HEK293 (cell line): ENCODE measurements at regions not wholly inside any gene's neighbourhood (a gene's known extent, or its start where the extent isn't known, plus 50 kb on each side); places are given as distances from the start of the nearest gene placed in this dataset.

Source experiments
- MYNN ChIP-seq: fragments of 450-650 bp; formaldehyde crosslinking; IDR thresholded peaks from 2 replicates; pipeline ENCODE4 v1.5.1; 2016; ENCODE audit warnings: missing biosample characterization, missing genetic modification characterization, borderline replicate concordance
- SCRT1 ChIP-seq: fragments of 450-650 bp; formaldehyde crosslinking; IDR thresholded peaks from 2 replicates; pipeline ENCODE4 v1.5.1; 2016; ENCODE audit warnings: missing biosample characterization, missing genetic modification characterization, borderline replicate concordance
- ZEB2 ChIP-seq: fragments of 450-650 bp; formaldehyde crosslinking; IDR thresholded peaks from 2 replicates; pipeline ENCODE4 v1.5.1; 2016; ENCODE audit warnings: missing biosample characterization, missing genetic modification characterization
- ZFHX2 ChIP-seq: fragments of 450-650 bp; formaldehyde crosslinking; conservative IDR thresholded peaks from 2 replicates; pipeline ENCODE4 v1.5.1; 2016; ENCODE audit warnings: missing biosample characterization, missing genetic modification characterization
- ZFP37 ChIP-seq: fragments of 450-650 bp; formaldehyde crosslinking; IDR thresholded peaks from 2 replicates; pipeline ENCODE4 v1.5.1; 2016; ENCODE audit warnings: missing biosample characterization, missing genetic modification characterization
- ZNF112 ChIP-seq: fragments of 450-650 bp; formaldehyde crosslinking; IDR thresholded peaks from 2 replicates; pipeline ENCODE4 v1.5.0; 2017; ENCODE audit warnings: missing biosample characterization, missing genetic modification characterization
- ZNF133 ChIP-seq: fragments of 450-650 bp; formaldehyde crosslinking; IDR thresholded peaks from 2 replicates; pipeline ENCODE4 v1.5.1; 2016; ENCODE audit warnings: missing biosample characterization, missing genetic modification characterization
- ZNF324 ChIP-seq: fragments of 450-650 bp; formaldehyde crosslinking; IDR thresholded peaks from 2 replicates; pipeline ENCODE4 v1.5.1; 2016; ENCODE audit warnings: missing biosample characterization, missing genetic modification characterization
- ZNF391 ChIP-seq: fragments of 450-650 bp; formaldehyde crosslinking; IDR thresholded peaks from 2 replicates; pipeline ENCODE4 v1.5.1; 2016; ENCODE audit warnings: low read depth, missing biosample characterization, missing genetic modification characterization, borderline replicate concordance
- ZNF404 ChIP-seq: fragments of 450-650 bp; formaldehyde crosslinking; IDR thresholded peaks from 2 replicates; pipeline ENCODE4 v1.5.1; 2017; ENCODE audit warnings: missing biosample characterization, missing genetic modification characterization
- ZNF548 ChIP-seq: fragments of 450-650 bp; formaldehyde crosslinking; IDR thresholded peaks from 2 replicates; pipeline ENCODE4 v1.5.1; 2016; ENCODE audit warnings: missing biosample characterization, missing genetic modification characterization
- ZNF555 ChIP-seq: fragments of 450-650 bp; formaldehyde crosslinking; conservative IDR thresholded peaks from 2 replicates; pipeline ENCODE4 v1.5.1; 2017; ENCODE audit warnings: missing biosample characterization, mild to moderate bottlenecking, missing genetic modification characterization, inconsistent platforms
- ZNF701 ChIP-seq: fragments of 450-650 bp; formaldehyde crosslinking; IDR thresholded peaks from 2 replicates; pipeline ENCODE4 v1.5.1; 2016; ENCODE audit warnings: missing biosample characterization, missing genetic modification characterization
- ZNF707 ChIP-seq: fragments of 450-650 bp; formaldehyde crosslinking; IDR thresholded peaks from 2 replicates; pipeline ENCODE4 v1.5.1; 2016; ENCODE audit warnings: missing biosample characterization, missing genetic modification characterization
- ZNF791 ChIP-seq: fragments of 450-650 bp; formaldehyde crosslinking; IDR thresholded peaks from 2 replicates; pipeline ENCODE4 v1.5.1; 2016; ENCODE audit warnings: missing biosample characterization, missing genetic modification characterization
- ZSCAN23 ChIP-seq: fragments of 450-650 bp; formaldehyde crosslinking; IDR thresholded peaks from 2 replicates; pipeline ENCODE4 v1.5.1; 2016; ENCODE audit warnings: missing biosample characterization, missing genetic modification characterization
- ZXDB ChIP-seq: fragments of 450-650 bp; formaldehyde crosslinking; IDR thresholded peaks from 2 replicates; pipeline ENCODE4 v1.5.1; 2016; ENCODE audit warnings: missing biosample characterization, missing genetic modification characterization
- TF ChIP-seq, protein P1 (sequence below): fragments of 450-650 bp; formaldehyde crosslinking; IDR thresholded peaks from 2 replicates; pipeline ENCODE4 v1.5.1; 2016; ENCODE audit warnings: missing biosample characterization, missing genetic modification characterization
- TF ChIP-seq, protein P2 (sequence below): fragments of 450-650 bp; formaldehyde crosslinking; IDR thresholded peaks from 2 replicates; pipeline ENCODE4 v1.5.1; 2016; ENCODE audit warnings: missing biosample characterization, missing genetic modification characterization
- TF ChIP-seq, protein P3 (sequence below): fragments of 450-650 bp; formaldehyde crosslinking; IDR thresholded peaks from 2 replicates; pipeline ENCODE4 v1.5.1; 2016; ENCODE audit warnings: missing biosample characterization, missing genetic modification characterization
- TF ChIP-seq, protein P4 (sequence below): fragments of 450-650 bp; formaldehyde crosslinking; IDR thresholded peaks from 2 replicates; pipeline ENCODE4 v1.5.1; 2017; ENCODE audit warnings: missing biosample characterization, mild to moderate bottlenecking, missing genetic modification characterization, moderate library complexity
- TF ChIP-seq, protein P5 (sequence below): fragments of 450-650 bp; formaldehyde crosslinking; IDR thresholded peaks from 2 replicates; pipeline ENCODE4 v1.5.1; 2016; ENCODE audit warnings: missing biosample characterization, missing genetic modification characterization
- TF ChIP-seq, protein P6 (sequence below): fragments of 450-650 bp; formaldehyde crosslinking; IDR thresholded peaks from 2 replicates; pipeline ENCODE4 v1.5.1; 2016; ENCODE audit warnings: missing biosample characterization, missing genetic modification characterization
- TF ChIP-seq, protein P7 (sequence below): fragments of 450-650 bp; formaldehyde crosslinking; conservative IDR thresholded peaks from 2 replicates; pipeline ENCODE4 v1.5.1; 2016; ENCODE audit warnings: low read depth, missing biosample characterization, missing genetic modification characterization
- TF ChIP-seq, protein P8 (sequence below): fragments of 450-650 bp; formaldehyde crosslinking; IDR thresholded peaks from 2 replicates; pipeline ENCODE4 v1.5.1; 2017; ENCODE audit warnings: missing biosample characterization, missing genetic modification characterization

DNA sequence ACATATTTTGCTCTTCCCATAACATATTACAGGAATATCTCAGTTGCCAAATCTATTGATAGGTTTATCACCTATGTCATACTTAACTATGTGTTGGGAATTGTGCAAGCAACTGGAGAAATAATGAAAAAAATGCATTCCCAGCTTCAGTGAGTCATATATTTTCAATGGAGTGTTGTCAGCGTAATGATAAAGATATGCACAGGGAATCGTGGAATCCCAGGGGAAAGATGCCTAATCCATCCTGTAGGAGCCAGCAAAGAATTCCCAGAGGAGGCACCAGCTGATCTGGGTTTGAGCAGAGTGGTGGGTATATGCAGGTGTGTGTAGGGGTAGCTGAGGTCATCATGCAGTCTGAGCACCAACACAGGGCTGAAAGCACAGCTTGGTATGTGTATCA is 213.3 kb upstream of the DAB1 start (continued):
- TF ChIP-seq, protein P1, sequence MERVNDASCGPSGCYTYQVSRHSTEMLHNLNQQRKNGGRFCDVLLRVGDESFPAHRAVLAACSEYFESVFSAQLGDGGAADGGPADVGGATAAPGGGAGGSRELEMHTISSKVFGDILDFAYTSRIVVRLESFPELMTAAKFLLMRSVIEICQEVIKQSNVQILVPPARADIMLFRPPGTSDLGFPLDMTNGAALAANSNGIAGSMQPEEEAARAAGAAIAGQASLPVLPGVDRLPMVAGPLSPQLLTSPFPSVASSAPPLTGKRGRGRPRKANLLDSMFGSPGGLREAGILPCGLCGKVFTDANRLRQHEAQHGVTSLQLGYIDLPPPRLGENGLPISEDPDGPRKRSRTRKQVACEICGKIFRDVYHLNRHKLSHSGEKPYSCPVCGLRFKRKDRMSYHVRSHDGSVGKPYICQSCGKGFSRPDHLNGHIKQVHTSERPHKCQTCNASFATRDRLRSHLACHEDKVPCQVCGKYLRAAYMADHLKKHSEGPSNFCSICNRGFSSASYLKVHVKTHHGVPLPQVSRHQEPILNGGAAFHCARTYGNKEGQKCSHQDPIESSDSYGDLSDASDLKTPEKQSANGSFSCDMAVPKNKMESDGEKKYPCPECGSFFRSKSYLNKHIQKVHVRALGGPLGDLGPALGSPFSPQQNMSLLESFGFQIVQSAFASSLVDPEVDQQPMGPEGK (tag by site-specific recombination) = 0 out of 2 replicates have a peak, but pooled peaks have one; percentile 20
- TF ChIP-seq ZNF701 (no peak), ZNF707 (no peak), ZNF112 (tag by site-specific recombination) (no peak), ZFHX2 (no peak), ZEB2 (no peak), SCRT1 (tag by site-specific recombination) (no peak), ZNF791 (no peak), ZNF548 (tag by site-specific recombination) (no peak), ZXDB (tag by site-specific recombination) (no peak), MYNN (tag by site-specific recombination) (no peak), ZNF391 (tag by site-specific recombination) (no peak), ZNF404 (no peak), ZSCAN23 (tag by site-specific recombination) (peak; percentile 41; the same call in 1 of the 2 replicates), ZNF324 (tag by site-specific recombination) (no peak), ZNF555 (no peak), ZNF133 (tag by site-specific recombination) (no peak), ZFP37 (tag by site-specific recombination) (no peak)
- TF ChIP-seq, protein P2, sequence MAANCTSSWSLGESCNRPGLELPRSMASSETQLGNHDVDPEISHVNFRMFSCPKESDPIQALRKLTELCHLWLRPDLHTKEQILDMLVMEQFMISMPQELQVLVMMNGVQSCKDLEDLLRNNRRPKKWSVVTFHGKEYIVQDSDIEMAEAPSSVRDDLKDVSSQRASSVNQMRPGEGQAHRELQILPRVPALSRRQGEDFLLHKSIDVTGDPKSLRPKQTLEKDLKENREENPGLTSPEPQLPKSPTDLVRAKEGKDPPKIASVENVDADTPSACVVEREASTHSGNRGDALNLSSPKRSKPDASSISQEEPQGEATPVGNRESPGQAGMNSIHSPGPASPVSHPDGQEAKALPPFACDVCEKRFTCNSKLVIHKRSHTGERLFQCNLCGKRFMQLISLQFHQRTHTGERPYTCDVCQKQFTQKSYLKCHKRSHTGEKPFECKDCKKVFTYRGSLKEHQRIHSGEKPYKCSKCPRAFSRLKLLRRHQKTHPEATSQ (tag by site-specific recombination) = no peak
- TF ChIP-seq, protein P3, sequence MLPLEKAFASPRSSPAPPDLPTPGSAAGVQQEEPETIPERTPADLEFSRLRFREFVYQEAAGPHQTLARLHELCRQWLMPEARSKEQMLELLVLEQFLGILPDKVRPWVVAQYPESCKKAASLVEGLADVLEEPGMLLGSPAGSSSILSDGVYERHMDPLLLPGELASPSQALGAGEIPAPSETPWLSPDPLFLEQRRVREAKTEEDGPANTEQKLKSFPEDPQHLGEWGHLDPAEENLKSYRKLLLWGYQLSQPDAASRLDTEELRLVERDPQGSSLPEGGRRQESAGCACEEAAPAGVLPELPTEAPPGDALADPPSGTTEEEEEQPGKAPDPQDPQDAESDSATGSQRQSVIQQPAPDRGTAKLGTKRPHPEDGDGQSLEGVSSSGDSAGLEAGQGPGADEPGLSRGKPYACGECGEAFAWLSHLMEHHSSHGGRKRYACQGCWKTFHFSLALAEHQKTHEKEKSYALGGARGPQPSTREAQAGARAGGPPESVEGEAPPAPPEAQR (tag by site-specific recombination) = no peak
- TF ChIP-seq, protein P4, sequence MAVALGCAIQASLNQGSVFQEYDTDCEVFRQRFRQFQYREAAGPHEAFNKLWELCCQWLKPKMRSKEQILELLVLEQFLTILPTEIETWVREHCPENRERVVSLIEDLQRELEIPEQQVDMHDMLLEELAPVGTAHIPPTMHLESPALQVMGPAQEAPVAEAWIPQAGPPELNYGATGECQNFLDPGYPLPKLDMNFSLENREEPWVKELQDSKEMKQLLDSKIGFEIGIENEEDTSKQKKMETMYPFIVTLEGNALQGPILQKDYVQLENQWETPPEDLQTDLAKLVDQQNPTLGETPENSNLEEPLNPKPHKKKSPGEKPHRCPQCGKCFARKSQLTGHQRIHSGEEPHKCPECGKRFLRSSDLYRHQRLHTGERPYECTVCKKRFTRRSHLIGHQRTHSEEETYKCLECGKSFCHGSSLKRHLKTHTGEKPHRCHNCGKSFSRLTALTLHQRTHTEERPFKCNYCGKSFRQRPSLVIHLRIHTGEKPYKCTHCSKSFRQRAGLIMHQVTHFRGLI (tag by site-specific recombination) = no peak
- TF ChIP-seq, protein P5, sequence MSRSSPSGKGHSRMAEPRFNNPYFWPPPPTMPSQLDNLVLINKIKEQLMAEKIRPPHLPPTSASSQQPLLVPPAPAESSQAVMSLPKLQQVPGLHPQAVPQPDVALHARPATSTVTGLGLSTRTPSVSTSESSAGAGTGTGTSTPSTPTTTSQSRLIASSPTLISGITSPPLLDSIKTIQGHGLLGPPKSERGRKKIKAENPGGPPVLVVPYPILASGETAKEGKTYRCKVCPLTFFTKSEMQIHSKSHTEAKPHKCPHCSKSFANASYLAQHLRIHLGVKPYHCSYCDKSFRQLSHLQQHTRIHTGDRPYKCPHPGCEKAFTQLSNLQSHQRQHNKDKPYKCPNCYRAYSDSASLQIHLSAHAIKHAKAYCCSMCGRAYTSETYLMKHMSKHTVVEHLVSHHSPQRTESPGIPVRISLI (tag by site-specific recombination) = peak; percentile 82
- TF ChIP-seq, protein P6, sequence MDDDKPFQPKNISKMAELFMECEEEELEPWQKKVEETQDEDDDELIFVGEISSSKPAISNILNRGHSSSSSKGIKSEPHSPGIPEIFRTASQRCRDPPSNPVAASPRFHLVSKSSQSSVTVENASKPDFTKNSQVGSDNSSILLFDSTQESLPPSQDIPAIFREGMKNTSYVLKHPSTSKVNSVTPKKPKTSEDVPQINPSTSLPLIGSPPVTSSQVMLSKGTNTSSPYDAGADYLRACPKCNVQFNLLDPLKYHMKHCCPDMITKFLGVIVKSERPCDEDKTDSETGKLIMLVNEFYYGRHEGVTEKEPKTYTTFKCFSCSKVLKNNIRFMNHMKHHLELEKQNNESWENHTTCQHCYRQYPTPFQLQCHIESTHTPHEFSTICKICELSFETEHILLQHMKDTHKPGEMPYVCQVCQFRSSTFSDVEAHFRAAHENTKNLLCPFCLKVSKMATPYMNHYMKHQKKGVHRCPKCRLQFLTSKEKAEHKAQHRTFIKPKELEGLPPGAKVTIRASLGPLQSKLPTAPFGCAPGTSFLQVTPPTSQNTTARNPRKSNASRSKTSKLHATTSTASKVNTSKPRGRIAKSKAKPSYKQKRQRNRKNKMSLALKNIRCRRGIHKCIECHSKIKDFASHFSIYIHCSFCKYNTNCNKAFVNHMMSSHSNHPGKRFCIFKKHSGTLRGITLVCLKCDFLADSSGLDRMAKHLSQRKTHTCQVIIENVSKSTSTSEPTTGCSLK = no peak
- TF ChIP-seq, protein P7, sequence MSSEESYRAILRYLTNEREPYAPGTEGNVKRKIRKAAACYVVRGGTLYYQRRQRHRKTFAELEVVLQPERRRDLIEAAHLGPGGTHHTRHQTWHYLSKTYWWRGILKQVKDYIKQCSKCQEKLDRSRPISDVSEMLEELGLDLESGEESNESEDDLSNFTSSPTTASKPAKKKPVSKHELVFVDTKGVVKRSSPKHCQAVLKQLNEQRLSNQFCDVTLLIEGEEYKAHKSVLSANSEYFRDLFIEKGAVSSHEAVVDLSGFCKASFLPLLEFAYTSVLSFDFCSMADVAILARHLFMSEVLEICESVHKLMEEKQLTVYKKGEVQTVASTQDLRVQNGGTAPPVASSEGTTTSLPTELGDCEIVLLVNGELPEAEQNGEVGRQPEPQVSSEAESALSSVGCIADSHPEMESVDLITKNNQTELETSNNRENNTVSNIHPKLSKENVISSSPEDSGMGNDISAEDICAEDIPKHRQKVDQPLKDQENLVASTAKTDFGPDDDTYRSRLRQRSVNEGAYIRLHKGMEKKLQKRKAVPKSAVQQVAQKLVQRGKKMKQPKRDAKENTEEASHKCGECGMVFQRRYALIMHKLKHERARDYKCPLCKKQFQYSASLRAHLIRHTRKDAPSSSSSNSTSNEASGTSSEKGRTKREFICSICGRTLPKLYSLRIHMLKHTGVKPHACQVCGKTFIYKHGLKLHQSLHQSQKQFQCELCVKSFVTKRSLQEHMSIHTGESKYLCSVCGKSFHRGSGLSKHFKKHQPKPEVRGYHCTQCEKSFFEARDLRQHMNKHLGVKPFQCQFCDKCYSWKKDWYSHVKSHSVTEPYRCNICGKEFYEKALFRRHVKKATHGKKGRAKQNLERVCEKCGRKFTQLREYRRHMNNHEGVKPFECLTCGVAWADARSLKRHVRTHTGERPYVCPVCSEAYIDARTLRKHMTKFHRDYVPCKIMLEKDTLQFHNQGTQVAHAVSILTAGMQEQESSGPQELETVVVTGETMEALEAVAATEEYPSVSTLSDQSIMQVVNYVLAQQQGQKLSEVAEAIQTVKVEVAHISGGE (tag by site-specific recombination) = no peak
- TF ChIP-seq, protein P8, sequence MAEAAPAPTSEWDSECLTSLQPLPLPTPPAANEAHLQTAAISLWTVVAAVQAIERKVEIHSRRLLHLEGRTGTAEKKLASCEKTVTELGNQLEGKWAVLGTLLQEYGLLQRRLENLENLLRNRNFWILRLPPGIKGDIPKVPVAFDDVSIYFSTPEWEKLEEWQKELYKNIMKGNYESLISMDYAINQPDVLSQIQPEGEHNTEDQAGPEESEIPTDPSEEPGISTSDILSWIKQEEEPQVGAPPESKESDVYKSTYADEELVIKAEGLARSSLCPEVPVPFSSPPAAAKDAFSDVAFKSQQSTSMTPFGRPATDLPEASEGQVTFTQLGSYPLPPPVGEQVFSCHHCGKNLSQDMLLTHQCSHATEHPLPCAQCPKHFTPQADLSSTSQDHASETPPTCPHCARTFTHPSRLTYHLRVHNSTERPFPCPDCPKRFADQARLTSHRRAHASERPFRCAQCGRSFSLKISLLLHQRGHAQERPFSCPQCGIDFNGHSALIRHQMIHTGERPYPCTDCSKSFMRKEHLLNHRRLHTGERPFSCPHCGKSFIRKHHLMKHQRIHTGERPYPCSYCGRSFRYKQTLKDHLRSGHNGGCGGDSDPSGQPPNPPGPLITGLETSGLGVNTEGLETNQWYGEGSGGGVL = peak; percentile 35; the same call in 1 of the 2 replicates
